Ovary (tissue), 3 donors: ENCODE measurements at regions not wholly inside any gene's neighbourhood (a gene's known extent, or its start where the extent isn't known, plus 50 kb on each side); places are given as distances from the start of the nearest gene placed in this dataset.
"Not testable (repeated sequence)": the region's sequence is repeated elsewhere in the genome, so short reads cannot be mapped to it uniquely, and the experiment has no call there.

Experiments used
- EP300 ChIP-seq: sonication (generic); formaldehyde crosslinking; IDR thresholded peaks from one replicate; pipeline ENCODE4 v1.6.1; 2017; ENCODE audit warnings: antibody characterized with exemption
- POLR2A ChIP-seq: fragments of 450-650 bp; IDR thresholded peaks from one replicate; pipeline ENCODE4 v1.6.1; 2017; ENCODE audit warnings: antibody characterized with exemption, mild to moderate bottlenecking, moderate library complexity
- TF ChIP-seq, protein P1 (sequence below), 3 donors: fragments of 450-650 bp in 2 of 3; fragments of 200-600 bp in 1 of 3; IDR thresholded peaks; one replicate each; pipeline versions ENCODE4 v1.5.1 to v1.8.0; 2016 to 2022; ENCODE audit warnings: antibody characterized with exemption in 3 of 3, mild to moderate bottlenecking in 1 of 3
- donor health status: DM: no; HTN: no; CAD: no.

DNA sequence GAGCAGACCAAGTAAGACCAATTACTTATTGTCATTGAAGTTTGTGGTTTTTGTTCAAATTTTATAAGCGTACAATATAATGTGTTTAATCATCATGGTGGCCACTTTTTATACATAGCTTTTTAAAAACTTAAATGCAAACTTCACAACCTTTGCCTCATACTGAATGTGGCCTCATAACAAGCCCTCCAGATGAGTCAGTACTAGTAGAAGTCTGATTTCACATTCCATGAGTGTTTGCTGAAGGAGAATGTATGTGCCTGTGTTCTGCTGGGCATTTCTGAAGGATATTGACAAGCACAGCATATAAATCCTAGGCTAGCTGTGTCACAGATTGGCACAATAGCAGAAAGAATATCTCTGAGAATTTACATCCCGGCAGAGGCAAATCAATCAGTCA lies 506.4 kb downstream of the TUBA3C start:
- not testable (repeated sequence) for TF ChIP-seq EP300, POLR2A
- TF ChIP-seq, protein P1, sequence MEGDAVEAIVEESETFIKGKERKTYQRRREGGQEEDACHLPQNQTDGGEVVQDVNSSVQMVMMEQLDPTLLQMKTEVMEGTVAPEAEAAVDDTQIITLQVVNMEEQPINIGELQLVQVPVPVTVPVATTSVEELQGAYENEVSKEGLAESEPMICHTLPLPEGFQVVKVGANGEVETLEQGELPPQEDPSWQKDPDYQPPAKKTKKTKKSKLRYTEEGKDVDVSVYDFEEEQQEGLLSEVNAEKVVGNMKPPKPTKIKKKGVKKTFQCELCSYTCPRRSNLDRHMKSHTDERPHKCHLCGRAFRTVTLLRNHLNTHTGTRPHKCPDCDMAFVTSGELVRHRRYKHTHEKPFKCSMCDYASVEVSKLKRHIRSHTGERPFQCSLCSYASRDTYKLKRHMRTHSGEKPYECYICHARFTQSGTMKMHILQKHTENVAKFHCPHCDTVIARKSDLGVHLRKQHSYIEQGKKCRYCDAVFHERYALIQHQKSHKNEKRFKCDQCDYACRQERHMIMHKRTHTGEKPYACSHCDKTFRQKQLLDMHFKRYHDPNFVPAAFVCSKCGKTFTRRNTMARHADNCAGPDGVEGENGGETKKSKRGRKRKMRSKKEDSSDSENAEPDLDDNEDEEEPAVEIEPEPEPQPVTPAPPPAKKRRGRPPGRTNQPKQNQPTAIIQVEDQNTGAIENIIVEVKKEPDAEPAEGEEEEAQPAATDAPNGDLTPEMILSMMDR (IDR thresholded peaks at IDR 0.05) = not testable (repeated sequence)
